Neural cell (in vitro differentiated cells): ENCODE measurements at regions not wholly inside any gene's neighbourhood (a gene's known extent, or its start where the extent isn't known, plus 50 kb on each side); places are given as distances from the start of the nearest gene placed in this dataset.

ENCODE experiments used
- H2AFZ ChIP-seq: fragments of 200-600, 300-800 bp; sonication (generic), shearing (Covaris generic); 2 replicates; pipeline ENCODE4 v1.6.0; 2014; ENCODE audit warnings: low read depth, mild to moderate bottlenecking, antibody characterized with exemption, low read length, moderate library complexity
- H3F3A ChIP-seq: fragments of 200-600 bp; shearing (Covaris generic); 2 replicates; pipeline ENCODE4 v1.6.1; 2016; ENCODE audit warnings: mild to moderate bottlenecking, moderate library complexity, mixed read lengths, antibody characterized with exemption, low read length; ENCODE audit not compliant: insufficient read depth, poor library complexity, severe bottlenecking
- H3K27ac ChIP-seq: fragments of 200-600, 300-800 bp; sonication (generic), shearing (Covaris generic); 2 replicates; pipeline ENCODE4 v1.5.1; 2014; ENCODE audit warnings: mild to moderate bottlenecking, low read length, moderate library complexity
- H3K27me3 ChIP-seq: fragments of 300-800, 200-600 bp; sonication (generic), shearing (Covaris generic); 2 replicates; pipeline ENCODE4 v1.6.0; 2014; ENCODE audit warnings: mild to moderate bottlenecking, low read depth, low read length, moderate library complexity; ENCODE audit not compliant: insufficient read depth
- H3K36me3 ChIP-seq: fragments of 300-800, 200-600 bp; sonication (generic), shearing (Covaris generic); 2 replicates; pipeline ENCODE4 v1.5.1; 2014; ENCODE audit warnings: mild to moderate bottlenecking, antibody characterized with exemption, low read length, moderate library complexity; ENCODE audit not compliant: insufficient read depth
- H3K4me2 ChIP-seq: fragments of 300-800, 200-600 bp; sonication (generic), shearing (Covaris generic); 2 replicates; pipeline ENCODE4 v1.6.0; 2014; ENCODE audit warnings: mild to moderate bottlenecking, low read length
- H3K4me3 ChIP-seq: fragments of 300-800, 200-600 bp; sonication (generic), shearing (Covaris generic); 2 replicates; pipeline ENCODE4 v1.5.1; 2014; ENCODE audit warnings: mild to moderate bottlenecking, low read length, moderate library complexity
- H3K79me2 ChIP-seq: fragments of 200-600 bp; shearing (Covaris generic); replicated peaks from 2 replicates; pipeline ENCODE4 v1.6.0; 2014; ENCODE audit warnings: mild to moderate bottlenecking, low read length, moderate library complexity; ENCODE audit not compliant: insufficient read depth
- H3K9ac ChIP-seq: fragments of 300-800, 200-600 bp; sonication (generic), shearing (Covaris generic); 2 replicates; pipeline ENCODE4 v1.6.1; 2016; ENCODE audit warnings: mild to moderate bottlenecking, low read length, mixed read lengths
- H3K9me2 ChIP-seq: fragments of 200-600 bp; shearing (Covaris generic); 2 replicates; pipeline ENCODE4 v1.6.1; 2016; ENCODE audit warnings: mild to moderate bottlenecking, low read length, mixed read lengths; ENCODE audit not compliant: insufficient read depth
- H3K9me3 ChIP-seq: fragments of 200-600, 300-800 bp; sonication (generic), shearing (Covaris generic); 2 replicates; pipeline ENCODE4 v1.6.1; 2016; ENCODE audit warnings: mild to moderate bottlenecking, mixed run types, low read length, moderate library complexity, mixed read lengths
- H4K20me1 ChIP-seq: fragments of 200-600 bp; shearing (Covaris generic); 2 replicates; pipeline ENCODE4 v1.6.1; 2016; ENCODE audit warnings: mild to moderate bottlenecking, mixed run types; ENCODE audit not compliant: insufficient read depth
- CTCF ChIP-seq: fragments of 450-650 bp; IDR thresholded peaks from 2 replicates; pipeline ENCODE4 v1.5.1; 2014; ENCODE audit warnings: antibody characterized with exemption, mild to moderate bottlenecking, moderate library complexity; ENCODE audit not compliant: poor library complexity, severe bottlenecking
- EP300 ChIP-seq: fragments of 450-650 bp; conservative IDR thresholded peaks from 2 replicates; pipeline ENCODE4 v1.6.1; 2014; ENCODE audit warnings: antibody characterized with exemption, mild to moderate bottlenecking, moderate library complexity; ENCODE audit not compliant: poor library complexity, severe bottlenecking
- EZH2 ChIP-seq: fragments of 200-600, 300-800 bp; shearing (Covaris generic), sonication (generic); IDR thresholded peaks from 2 replicates; pipeline ENCODE4 v1.6.1; 2014; ENCODE audit warnings: antibody characterized with exemption, low read length, borderline replicate concordance, mild to moderate bottlenecking; ENCODE audit not compliant: insufficient read depth, poor library complexity, severe bottlenecking
- MXI1 ChIP-seq: fragments of 450-650 bp; conservative IDR thresholded peaks from 2 replicates; pipeline ENCODE4 v1.6.1; 2014; ENCODE audit warnings: antibody characterized with exemption, mild to moderate bottlenecking; ENCODE audit not compliant: poor library complexity, severe bottlenecking
- POLR2AphosphoS5 ChIP-seq: IDR thresholded peaks from 2 replicates; pipeline ENCODE4 v1.6.1; 2012
- RAD21 ChIP-seq: fragments of 450-650 bp; conservative IDR thresholded peaks from 2 replicates; pipeline ENCODE4 v1.6.1; 2014; ENCODE audit warnings: antibody characterized with exemption, mild to moderate bottlenecking, moderate library complexity
- REST ChIP-seq: IDR thresholded peaks from 2 replicates; pipeline ENCODE4 v1.6.1; 2012; ENCODE audit warnings: borderline replicate concordance
- SMC3 ChIP-seq: fragments of 450-650 bp; conservative IDR thresholded peaks from 2 replicates; pipeline ENCODE4 v1.6.1; 2014; ENCODE audit warnings: antibody characterized with exemption, mild to moderate bottlenecking, moderate library complexity; ENCODE audit not compliant: poor library complexity
- TAF1 ChIP-seq: IDR thresholded peaks from 2 replicates; pipeline ENCODE4 v1.6.1; 2012; ENCODE audit warnings: low read depth

DNA sequence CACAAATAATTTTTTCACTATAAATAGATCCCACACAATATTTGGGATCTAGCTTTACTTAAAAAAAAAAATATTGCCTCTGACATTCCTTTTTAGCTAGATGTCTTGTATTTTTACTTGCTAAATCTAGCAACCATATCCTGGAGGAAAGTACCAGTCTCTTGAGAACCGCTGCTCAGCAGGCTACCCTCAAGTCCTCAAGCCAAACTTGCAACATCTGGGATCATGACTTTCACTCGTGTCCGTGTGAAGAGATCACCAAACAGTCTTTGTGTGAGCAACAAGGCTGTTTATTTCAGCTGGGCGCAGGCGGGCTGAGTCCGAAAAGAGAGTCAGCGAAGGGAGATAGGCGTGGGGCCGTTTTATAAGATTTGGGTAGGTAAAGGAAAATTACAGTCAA is 180.3 kb upstream of the FER start:
- TF ChIP-seq CTCF: no peak
- TF ChIP-seq RAD21: no peak
- no peak for TF ChIP-seq SMC3
- TF ChIP-seq POLR2AphosphoS5: no peak
- TF ChIP-seq REST: no peak
- no peak for TF ChIP-seq MXI1
- no peak for TF ChIP-seq EP300
- TF ChIP-seq EZH2: no peak
- TF ChIP-seq TAF1: no peak
- H3K27me3 ChIP-seq: no peaks in the 10 kb centered on the region
- H3K9ac ChIP-seq: no peak overlapping the region
- no peaks in the 10 kb centered on the region for H4K20me1 ChIP-seq
- no peaks in the 10 kb centered on the region for H3K9me3 ChIP-seq
- no peak overlapping the region for H2AFZ ChIP-seq
- no peaks in the 10 kb centered on the region for H3K9me2 ChIP-seq
- no peak overlapping the region for H3K4me2 ChIP-seq
- H3K27ac ChIP-seq: no peak overlapping the region
- H3K36me3 ChIP-seq: no peaks in the 10 kb centered on the region
- H3F3A ChIP-seq: no peaks in the 10 kb centered on the region
- no peak overlapping the region for H3K4me3 ChIP-seq
- no peaks in the 10 kb centered on the region for H3K79me2 ChIP-seq

- H3K27me3 ChIP-seq: no peaks in the 10 kb centered on the region
- H3K79me2 ChIP-seq: no peaks in the 10 kb centered on the region
- no peaks in the 10 kb centered on the region for H3F3A ChIP-seq
- H3K36me3 ChIP-seq: no peaks in the 10 kb centered on the region
- no peak overlapping the region for H3K27ac ChIP-seq
- no peak for TF ChIP-seq EP300
- TF ChIP-seq SMC3: no peak
- no peak for TF ChIP-seq CTCF
- TF ChIP-seq TAF1: no peak
- no peak for TF ChIP-seq MXI1
- TF ChIP-seq RAD21: no peak
- TF ChIP-seq REST: no peak
- no peak for TF ChIP-seq EZH2
- no peak for TF ChIP-seq POLR2AphosphoS5
- H3K9me3 ChIP-seq: no peaks in the 10 kb centered on the region
- H3K4me3 ChIP-seq: no peak overlapping the region
- H2AFZ ChIP-seq: no peak overlapping the region
- no peak overlapping the region for H3K9ac ChIP-seq
- H4K20me1 ChIP-seq: no peaks in the 10 kb centered on the region
- H3K9me2 ChIP-seq: no peaks in the 10 kb centered on the region
- H3K4me2 ChIP-seq: no peak overlapping the region
These were observed 182.5 kb upstream of the FBXL17 start for GRCh38 chr5:108564441-108564840.
